ENCODE measurements at regions not wholly inside any gene's neighbourhood (a gene's known extent, or its start where the extent isn't known, plus 50 kb on each side); places are given as distances from the start of the nearest gene placed in this dataset.
A peak's percentile ranks its signal among the peaks of the same experiment; 100 is the strongest.

DNA sequence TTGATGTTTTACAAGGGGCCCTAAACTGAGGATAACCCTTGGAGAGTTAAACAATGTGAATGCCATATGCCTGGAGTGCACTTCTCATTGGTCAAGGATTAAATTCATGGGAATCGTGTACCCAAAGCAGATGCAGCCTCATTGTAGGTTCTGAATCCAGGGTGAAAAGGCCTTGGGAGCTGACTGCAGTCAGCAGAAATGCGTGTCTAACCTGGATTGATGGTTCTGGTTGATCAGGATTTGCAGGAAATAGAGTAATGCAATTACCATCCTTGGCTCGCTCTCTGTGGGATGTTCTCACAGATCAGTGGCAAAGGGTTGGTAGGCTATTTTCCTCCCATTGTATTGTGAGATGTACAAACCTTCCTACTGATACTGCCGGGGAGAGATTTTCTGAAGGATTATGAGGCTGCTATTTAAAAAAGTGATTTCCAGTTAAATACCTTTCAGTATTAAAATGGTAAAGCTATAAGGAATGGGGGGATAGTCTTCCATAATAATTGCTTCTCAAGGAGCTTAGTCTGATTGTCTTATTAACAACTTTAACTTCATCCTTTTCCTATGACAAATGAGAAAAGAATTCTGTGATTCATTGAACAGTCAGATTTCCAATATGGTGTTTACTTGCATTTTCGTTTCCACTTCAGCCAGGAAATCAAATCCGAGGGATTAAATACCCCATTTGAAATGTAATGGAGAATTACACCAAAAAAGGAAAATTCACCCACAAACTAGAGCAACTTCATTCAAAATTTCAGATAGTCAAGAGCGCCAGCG is 1028.1 kb upstream of the EEF2KMT start:
- Mint-ChIP-seq H3K4me1 (no peaks in the 10 kb centered on the region), H3K9me3 (peaks cover 0 to 10% (median 6%) of the 10 kb centered on the region in 7 donors), H3K27ac (no peak overlapping the region), H3K27me3 (no peaks in the 10 kb centered on the region), H3K4me3 (no peak overlapping the region), H3K36me3 (no peaks in the 10 kb centered on the region)
- no peaks in the 10 kb centered on the region for H3K4me1 ChIP-seq (ENCODE audit: control insufficient read depth, insufficient read depth, low read length, poor library complexity, severe bottlenecking)
- no peak overlapping the region for H3K4me3 ChIP-seq (ENCODE audit: low read depth, low read length)
- H3K36me3 ChIP-seq (ENCODE audit: control insufficient read depth, insufficient read depth, low read length): no peaks in the 10 kb centered on the region
- ATAC-seq (ENCODE audit: low read depth in 2 of 2): no peak
- no peak overlapping the region for H3K27ac ChIP-seq (ENCODE audit: insufficient read depth, low read length, poor library complexity, severe bottlenecking)
- H3K9me3 ChIP-seq (ENCODE audit: control insufficient read depth in 2 of 2, low read length in 2 of 2): no peaks in the 10 kb centered on the region
- no peak for DNase-seq
- no peaks in the 10 kb centered on the region for H3K27me3 ChIP-seq (ENCODE audit: control insufficient read depth, insufficient read depth, low read length)

DNA sequence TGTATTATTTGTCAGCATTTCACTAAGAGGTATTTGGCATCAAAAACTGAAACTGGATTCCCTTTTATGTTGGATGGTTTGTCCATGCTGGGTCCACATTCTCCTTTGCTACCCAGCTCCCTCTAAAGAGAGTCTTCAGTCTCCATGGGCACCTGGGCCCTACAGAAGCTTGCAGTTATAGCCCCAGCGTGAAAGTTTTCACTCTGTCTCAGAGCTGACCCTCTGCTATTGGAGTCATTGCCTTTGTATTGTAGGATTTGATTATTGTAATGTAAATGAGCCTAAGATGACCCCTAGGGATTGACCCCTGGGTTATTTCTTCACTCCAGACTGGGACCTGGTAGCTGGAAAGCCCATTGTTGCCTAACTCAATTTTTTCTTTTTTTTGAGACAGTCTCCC is 1026.5 kb upstream of the EEF2KMT start:
- no peak overlapping the region for H3K4me3 Mint-ChIP-seq
- H3K9me3 ChIP-seq (ENCODE audit: control insufficient read depth in 2 of 2, low read length in 2 of 2): no peaks in the 10 kb centered on the region
- DNase-seq: no peak
- peaks cover 0 to 11% (median 3%) of the 10 kb centered on the region in 7 donors for H3K9me3 Mint-ChIP-seq
- H3K27ac Mint-ChIP-seq: no peak overlapping the region
- no peaks in the 10 kb centered on the region for H3K27me3 ChIP-seq (ENCODE audit: control insufficient read depth, insufficient read depth, low read length)
- no peak overlapping the region for H3K4me3 ChIP-seq (ENCODE audit: low read depth, low read length)
- H3K4me1 Mint-ChIP-seq: no peaks in the 10 kb centered on the region
- no peaks in the 10 kb centered on the region for H3K4me1 ChIP-seq (ENCODE audit: control insufficient read depth, insufficient read depth, low read length, poor library complexity, severe bottlenecking)
- H3K36me3 Mint-ChIP-seq: no peaks in the 10 kb centered on the region
- no peak overlapping the region for H3K27ac ChIP-seq (ENCODE audit: insufficient read depth, low read length, poor library complexity, severe bottlenecking)
- H3K27me3 Mint-ChIP-seq: no peaks in the 10 kb centered on the region
- no peak for ATAC-seq (ENCODE audit: low read depth in 2 of 2)
- H3K36me3 ChIP-seq (ENCODE audit: control insufficient read depth, insufficient read depth, low read length): no peaks in the 10 kb centered on the region

DNA sequence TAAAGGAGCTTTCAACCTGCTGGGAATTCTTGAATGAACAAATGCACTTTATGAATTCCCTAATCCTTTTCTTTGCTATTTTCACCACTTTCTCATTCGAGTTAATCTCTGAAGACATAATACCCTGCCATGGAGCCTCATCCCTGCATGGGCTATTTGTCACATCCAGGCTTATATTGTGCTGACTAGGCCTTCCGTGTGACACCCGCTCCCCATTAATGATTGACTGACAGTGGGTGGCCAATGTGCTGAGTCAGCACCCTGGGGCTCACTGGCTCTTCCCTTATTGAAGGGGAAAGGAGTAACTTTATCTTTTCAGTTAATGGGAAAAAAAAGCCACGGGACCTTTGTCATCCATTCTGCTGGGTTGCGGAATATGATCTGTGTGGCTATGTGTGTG is 1024.8 kb upstream of the EEF2KMT start:
- H3K4me1 ChIP-seq (ENCODE audit: control insufficient read depth, insufficient read depth, low read length, poor library complexity, severe bottlenecking): no peaks in the 10 kb centered on the region
- Mint-ChIP-seq H3K9me3 (peaks cover 0 to 12% (median 2%) of the 10 kb centered on the region in 7 donors), H3K36me3 (no peaks in the 10 kb centered on the region), H3K4me1 (no peaks in the 10 kb centered on the region), H3K4me3 (no peak overlapping the region), H3K27ac (no peak overlapping the region), H3K27me3 (no peaks in the 10 kb centered on the region)
- no peaks in the 10 kb centered on the region for H3K27me3 ChIP-seq (ENCODE audit: control insufficient read depth, insufficient read depth, low read length)
- no peak overlapping the region for H3K27ac ChIP-seq (ENCODE audit: insufficient read depth, low read length, poor library complexity, severe bottlenecking)
- H3K9me3 ChIP-seq (ENCODE audit: control insufficient read depth in 2 of 2, low read length in 2 of 2): no peaks in the 10 kb centered on the region
- no peak for DNase-seq
- no peaks in the 10 kb centered on the region for H3K36me3 ChIP-seq (ENCODE audit: control insufficient read depth, insufficient read depth, low read length)
- no peak for ATAC-seq (ENCODE audit: low read depth in 2 of 2)
- no peak overlapping the region for H3K4me3 ChIP-seq (ENCODE audit: low read depth, low read length)

DNA sequence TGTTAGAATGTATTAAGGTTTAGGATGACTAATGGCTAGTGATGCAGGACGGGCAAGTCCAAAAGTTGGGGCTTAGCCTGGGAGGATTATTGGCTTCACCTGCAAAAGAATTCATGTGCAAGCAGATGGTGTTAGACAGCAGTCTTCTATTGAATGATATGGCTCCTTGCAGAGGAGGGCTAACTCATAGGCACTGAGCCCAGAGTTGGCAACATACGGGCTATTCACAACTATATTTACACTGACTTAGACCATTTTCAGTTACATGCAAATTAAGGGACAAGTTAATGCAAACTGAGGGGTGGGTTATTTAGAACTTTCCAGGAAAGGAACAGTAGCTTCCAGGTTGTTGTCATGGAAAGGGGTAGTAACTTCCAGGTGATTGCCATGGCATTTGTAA is 1017.1 kb upstream of the EEF2KMT start:
- ATAC-seq (ENCODE audit: low read depth in 2 of 2) (no peak), DNase-seq (no peak)
- Mint-ChIP-seq H3K36me3 (no peaks in the 10 kb centered on the region), H3K4me1 (no peaks in the 10 kb centered on the region), H3K9me3 (peaks cover 0 to 10% (median 4%) of the 10 kb centered on the region in 7 donors), H3K27ac (no peak overlapping the region), H3K4me3 (peak overlapping the region in 1 of 4 donors; percentile 23), H3K27me3 (no peaks in the 10 kb centered on the region)
- H3K36me3 ChIP-seq (ENCODE audit: control insufficient read depth, insufficient read depth, low read length): no peaks in the 10 kb centered on the region
- H3K9me3 ChIP-seq (ENCODE audit: control insufficient read depth in 2 of 2, low read length in 2 of 2): peaks cover 0 to 2% of the 10 kb centered on the region in 2 experiments
- H3K27ac ChIP-seq (ENCODE audit: insufficient read depth, low read length, poor library complexity, severe bottlenecking): no peak overlapping the region
- no peaks in the 10 kb centered on the region for H3K4me1 ChIP-seq (ENCODE audit: control insufficient read depth, insufficient read depth, low read length, poor library complexity, severe bottlenecking)
- no peaks in the 10 kb centered on the region for H3K27me3 ChIP-seq (ENCODE audit: control insufficient read depth, insufficient read depth, low read length)
- H3K4me3 ChIP-seq (ENCODE audit: low read depth, low read length): no peak overlapping the region

DNA sequence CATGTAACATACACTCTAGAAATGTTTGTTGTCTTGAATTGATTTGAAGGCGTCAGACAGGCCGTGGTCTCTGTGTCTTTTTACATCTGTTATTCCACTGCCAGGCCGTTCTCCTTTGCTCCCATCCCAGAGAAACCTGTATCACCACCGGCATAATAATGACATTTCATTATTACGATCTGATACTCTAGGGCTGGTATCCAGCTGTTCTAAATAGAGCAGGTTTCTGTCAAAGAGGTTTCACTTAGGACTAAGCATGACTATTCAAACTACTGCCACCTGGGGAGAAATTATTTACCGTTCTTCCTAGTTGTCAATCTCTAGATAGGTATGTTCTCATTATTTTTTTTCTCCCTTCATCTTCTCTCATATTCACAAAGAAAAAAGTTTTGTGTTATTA is 1016.2 kb upstream of the EEF2KMT start:
- Mint-ChIP-seq H3K27ac (no peak overlapping the region), H3K9me3 (peaks cover 0 to 10% (median 3%) of the 10 kb centered on the region in 7 donors), H3K4me3 (no peak overlapping the region), H3K27me3 (no peaks in the 10 kb centered on the region), H3K36me3 (no peaks in the 10 kb centered on the region), H3K4me1 (no peaks in the 10 kb centered on the region)
- H3K36me3 ChIP-seq (ENCODE audit: control insufficient read depth, insufficient read depth, low read length): no peaks in the 10 kb centered on the region
- DNase-seq (no peak), ATAC-seq (ENCODE audit: low read depth in 2 of 2) (no peak)
- no peak overlapping the region for H3K27ac ChIP-seq (ENCODE audit: insufficient read depth, low read length, poor library complexity, severe bottlenecking)
- H3K9me3 ChIP-seq (ENCODE audit: control insufficient read depth in 2 of 2, low read length in 2 of 2): peaks cover 0 to 2% of the 10 kb centered on the region in 2 experiments
- H3K4me3 ChIP-seq (ENCODE audit: low read depth, low read length): no peak overlapping the region
- H3K4me1 ChIP-seq (ENCODE audit: control insufficient read depth, insufficient read depth, low read length, poor library complexity, severe bottlenecking): no peaks in the 10 kb centered on the region
- no peaks in the 10 kb centered on the region for H3K27me3 ChIP-seq (ENCODE audit: control insufficient read depth, insufficient read depth, low read length)

DNA sequence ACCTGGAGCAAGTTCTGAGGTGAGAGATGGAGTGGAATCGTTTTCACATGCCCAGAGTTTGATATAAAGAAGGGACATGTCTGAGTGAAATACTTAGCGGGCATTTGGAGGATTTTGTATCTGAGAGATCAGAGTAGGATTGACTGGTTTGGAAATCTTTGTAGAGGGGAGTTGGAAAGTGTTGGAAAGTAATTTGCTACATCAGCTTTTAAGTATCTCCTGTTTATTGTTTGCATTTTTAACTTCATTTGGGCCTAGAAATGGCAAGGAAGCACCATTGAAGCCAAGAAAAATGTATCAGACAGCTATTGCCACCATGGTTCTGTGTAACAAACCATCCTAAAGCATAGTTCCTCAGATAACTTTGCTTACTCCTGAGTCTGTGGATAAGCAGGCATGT is 1015.1 kb upstream of the EEF2KMT start:
- no peak for DNase-seq
- no peaks in the 10 kb centered on the region for H3K27me3 ChIP-seq (ENCODE audit: control insufficient read depth, insufficient read depth, low read length)
- no peak overlapping the region for H3K27ac ChIP-seq (ENCODE audit: insufficient read depth, low read length, poor library complexity, severe bottlenecking)
- H3K4me1 Mint-ChIP-seq: no peaks in the 10 kb centered on the region
- no peaks in the 10 kb centered on the region for H3K36me3 ChIP-seq (ENCODE audit: control insufficient read depth, insufficient read depth, low read length)
- H3K4me3 ChIP-seq (ENCODE audit: low read depth, low read length): no peak overlapping the region
- H3K9me3 Mint-ChIP-seq: peaks cover 0 to 10% (median 2%) of the 10 kb centered on the region in 7 donors
- no peak overlapping the region for H3K4me3 Mint-ChIP-seq
- no peaks in the 10 kb centered on the region for H3K27me3 Mint-ChIP-seq
- no peaks in the 10 kb centered on the region for H3K4me1 ChIP-seq (ENCODE audit: control insufficient read depth, insufficient read depth, low read length, poor library complexity, severe bottlenecking)
- no peaks in the 10 kb centered on the region for H3K36me3 Mint-ChIP-seq
- H3K9me3 ChIP-seq (ENCODE audit: control insufficient read depth in 2 of 2, low read length in 2 of 2): peaks cover 0 to 2% of the 10 kb centered on the region in 2 experiments
- H3K27ac Mint-ChIP-seq: no peak overlapping the region
- ATAC-seq (ENCODE audit: low read depth in 2 of 2): no peak

DNA sequence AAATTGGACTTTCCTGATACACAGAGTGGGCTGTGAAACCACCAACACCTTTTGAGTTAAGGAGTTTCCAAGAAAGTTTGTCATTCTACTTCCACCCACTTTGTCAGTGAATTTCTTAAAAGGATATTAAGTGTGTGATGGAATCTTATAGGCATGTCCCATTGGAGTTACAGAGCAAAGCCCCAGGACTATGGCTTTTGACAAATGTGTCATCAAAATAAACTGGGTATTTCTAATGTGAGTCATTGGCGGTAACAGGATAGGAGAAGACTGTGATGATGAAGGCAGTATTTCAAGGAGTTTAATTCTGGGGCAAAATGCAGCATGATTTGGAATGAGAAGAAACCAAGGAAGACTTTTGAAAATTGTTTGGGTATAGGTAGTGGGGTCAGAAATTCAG is 1013.8 kb upstream of the EEF2KMT start:
- Histone ChIP-seq H3K9me3 (ENCODE audit: control insufficient read depth in 2 of 2, low read length in 2 of 2) (peaks cover 0 to 2% of the 10 kb centered on the region in 2 experiments), H3K4me1 (ENCODE audit: control insufficient read depth, insufficient read depth, low read length, poor library complexity, severe bottlenecking) (no peaks in the 10 kb centered on the region), H3K4me3 (ENCODE audit: low read depth, low read length) (no peak overlapping the region), H3K27ac (ENCODE audit: insufficient read depth, low read length, poor library complexity, severe bottlenecking) (no peak overlapping the region), H3K36me3 (ENCODE audit: control insufficient read depth, insufficient read depth, low read length) (no peaks in the 10 kb centered on the region), H3K27me3 (ENCODE audit: control insufficient read depth, insufficient read depth, low read length) (no peaks in the 10 kb centered on the region)
- Mint-ChIP-seq H3K9me3 (peaks cover 0 to 17% (median 2%) of the 10 kb centered on the region in 7 donors), H3K36me3 (no peaks in the 10 kb centered on the region), H3K27ac (no peak overlapping the region), H3K4me1 (no peaks in the 10 kb centered on the region), H3K27me3 (no peaks in the 10 kb centered on the region), H3K4me3 (no peak overlapping the region)
- no peak for DNase-seq
- ATAC-seq (ENCODE audit: low read depth in 2 of 2): no peak

DNA sequence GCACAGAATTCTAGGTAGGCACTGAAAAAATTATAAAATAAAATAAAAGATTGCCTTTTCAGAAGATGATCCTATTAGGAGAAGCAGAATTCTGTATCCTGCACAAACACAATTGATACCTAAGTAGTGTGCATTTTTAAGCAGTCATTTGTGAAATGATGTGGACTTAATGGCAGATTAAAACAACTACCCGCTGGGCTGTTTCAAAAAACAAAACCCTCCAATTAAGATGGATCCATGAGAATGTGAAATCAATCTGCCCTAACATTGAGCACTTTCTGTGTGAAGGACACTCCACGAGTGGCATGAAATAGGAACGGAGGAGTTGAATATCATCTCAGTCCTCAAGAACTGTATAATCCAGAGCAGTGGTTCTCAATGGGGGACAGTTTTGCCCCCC is 1012.8 kb upstream of the EEF2KMT start:
- Histone ChIP-seq H3K27me3 (ENCODE audit: control insufficient read depth, insufficient read depth, low read length) (no peaks in the 10 kb centered on the region), H3K36me3 (ENCODE audit: control insufficient read depth, insufficient read depth, low read length) (no peaks in the 10 kb centered on the region), H3K4me1 (ENCODE audit: control insufficient read depth, insufficient read depth, low read length, poor library complexity, severe bottlenecking) (no peaks in the 10 kb centered on the region), H3K27ac (ENCODE audit: insufficient read depth, low read length, poor library complexity, severe bottlenecking) (no peak overlapping the region), H3K9me3 (ENCODE audit: control insufficient read depth in 2 of 2, low read length in 2 of 2) (peaks cover 0 to 2% of the 10 kb centered on the region in 2 experiments), H3K4me3 (ENCODE audit: low read depth, low read length) (no peak overlapping the region)
- DNase-seq (no peak), ATAC-seq (ENCODE audit: low read depth in 2 of 2) (no peak)
- H3K36me3 Mint-ChIP-seq: no peaks in the 10 kb centered on the region
- H3K4me1 Mint-ChIP-seq: no peaks in the 10 kb centered on the region
- no peaks in the 10 kb centered on the region for H3K27me3 Mint-ChIP-seq
- H3K4me3 Mint-ChIP-seq: no peak overlapping the region
- peaks cover 0 to 17% (median 2%) of the 10 kb centered on the region in 7 donors for H3K9me3 Mint-ChIP-seq
- H3K27ac Mint-ChIP-seq: no peak overlapping the region
